ES-I3 (cell line): ENCODE measurements at regions not wholly inside any gene's neighbourhood (a gene's known extent, or its start where the extent isn't known, plus 50 kb on each side); places are given as distances from the start of the nearest gene placed in this dataset.

Source experiments
- H3K36me3 ChIP-seq: 2 replicates; pipeline ENCODE4 v1.6.1; 2013; ENCODE audit warnings: mild to moderate bottlenecking, low read length, control low read depth, moderate library complexity; ENCODE audit not compliant: insufficient read depth
- H3K4me1 ChIP-seq: 2 replicates; pipeline ENCODE4 v1.6.1; 2013; ENCODE audit warnings: mild to moderate bottlenecking, control low read depth, low read length; ENCODE audit not compliant: insufficient read depth
- H3K9ac ChIP-seq: 2 replicates; pipeline ENCODE4 v1.6.1; 2013; ENCODE audit warnings: low read depth, mild to moderate bottlenecking, low read length, moderate library complexity
- H3K9me3 ChIP-seq: 2 replicates; pipeline ENCODE4 v1.6.1; 2013; ENCODE audit warnings: mild to moderate bottlenecking, low read length, moderate library complexity; ENCODE audit not compliant: control insufficient read depth, insufficient read depth

DNA sequence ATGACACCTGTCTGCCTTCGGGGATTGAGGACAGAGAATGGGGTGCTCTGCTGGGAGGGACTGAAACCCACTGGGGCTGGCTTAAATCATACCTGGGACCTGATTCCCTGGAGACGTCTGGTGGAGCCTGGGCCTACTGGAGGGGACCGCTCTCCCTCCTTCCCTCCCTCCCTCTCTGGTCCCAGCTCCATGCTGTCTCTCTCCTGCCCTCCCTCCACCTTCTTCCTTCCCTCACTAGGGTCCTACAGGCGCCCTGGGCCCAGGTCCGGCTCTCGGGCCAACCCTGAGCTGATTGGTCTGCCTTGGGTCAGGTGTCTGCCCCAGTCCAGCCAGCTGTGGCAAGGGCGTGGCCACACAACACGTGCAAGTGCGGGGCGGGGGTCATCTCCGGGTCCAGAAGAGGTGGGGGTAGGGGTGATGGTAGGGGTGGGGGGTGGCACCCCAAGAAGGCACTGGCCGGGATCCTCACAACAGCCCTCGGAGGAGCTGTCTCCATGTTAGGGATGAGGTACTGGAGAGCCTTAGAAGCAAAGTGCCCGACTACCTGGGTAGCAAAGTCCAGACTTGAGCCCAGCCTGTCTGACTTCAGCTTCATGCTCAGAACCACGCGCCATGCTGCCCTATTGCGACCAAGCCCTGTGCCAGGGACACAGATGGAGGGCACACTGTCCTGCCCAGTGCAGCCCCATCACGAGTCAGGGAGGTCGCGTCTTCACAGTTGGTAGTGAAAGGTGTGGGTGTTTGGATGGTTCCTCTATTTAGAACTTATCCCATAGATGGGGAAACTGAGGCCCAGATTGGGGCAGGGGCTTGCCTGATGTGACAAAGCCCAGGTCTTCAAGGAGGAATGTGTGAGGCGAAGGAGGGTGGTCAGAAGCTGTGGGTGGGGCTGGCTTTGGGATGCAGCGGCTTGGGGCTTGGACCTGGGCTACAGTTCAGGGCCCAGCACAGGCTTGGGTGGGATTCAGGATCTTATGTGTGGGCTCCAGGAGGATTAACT lies 574.1 kb downstream of the PTPRU start:
- H3K36me3 ChIP-seq, result no peaks in the 10 kb centered on the region
- H3K4me1 ChIP-seq, result no peaks in the 10 kb centered on the region
- no peaks in the 10 kb centered on the region for H3K9me3 ChIP-seq
- H3K9ac ChIP-seq, result no peak overlapping the region

DNA sequence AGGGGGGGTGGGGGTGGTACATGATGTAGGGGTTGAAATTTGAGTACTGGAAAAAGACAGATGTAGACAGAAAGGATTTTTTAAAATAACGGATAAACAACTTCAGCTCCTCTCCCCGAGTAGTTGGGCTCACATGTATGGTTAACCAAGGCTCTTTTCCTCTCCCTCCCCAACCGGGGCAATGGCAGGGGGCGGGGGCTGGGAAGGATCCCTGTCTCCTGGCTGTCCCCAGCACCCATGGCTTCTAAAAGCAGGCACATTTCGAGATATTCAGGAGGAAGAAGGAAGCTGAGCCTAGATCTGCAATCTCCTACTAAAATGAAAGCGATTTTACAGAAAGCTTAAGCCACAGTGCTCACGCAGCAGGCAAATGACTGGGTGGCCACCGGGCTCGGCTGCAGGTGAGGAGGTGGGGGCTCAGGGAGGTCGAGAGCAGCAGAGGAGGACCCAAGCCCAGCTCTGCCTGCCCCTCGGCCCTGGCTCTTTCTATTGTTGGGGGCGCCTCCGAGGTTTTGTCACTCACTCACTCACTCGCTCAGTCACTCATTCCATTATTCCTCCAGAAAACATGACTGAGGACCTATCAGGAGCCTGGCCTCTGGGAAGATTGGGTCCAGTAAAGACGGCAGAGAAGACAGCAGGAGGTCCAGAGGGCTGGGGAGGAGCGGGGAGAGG lies 573.3 kb downstream of the PTPRU start:
- Histone ChIP-seq H3K36me3 (no peaks in the 10 kb centered on the region), H3K9ac (no peak overlapping the region), H3K4me1 (no peaks in the 10 kb centered on the region), H3K9me3 (no peaks in the 10 kb centered on the region)

DNA sequence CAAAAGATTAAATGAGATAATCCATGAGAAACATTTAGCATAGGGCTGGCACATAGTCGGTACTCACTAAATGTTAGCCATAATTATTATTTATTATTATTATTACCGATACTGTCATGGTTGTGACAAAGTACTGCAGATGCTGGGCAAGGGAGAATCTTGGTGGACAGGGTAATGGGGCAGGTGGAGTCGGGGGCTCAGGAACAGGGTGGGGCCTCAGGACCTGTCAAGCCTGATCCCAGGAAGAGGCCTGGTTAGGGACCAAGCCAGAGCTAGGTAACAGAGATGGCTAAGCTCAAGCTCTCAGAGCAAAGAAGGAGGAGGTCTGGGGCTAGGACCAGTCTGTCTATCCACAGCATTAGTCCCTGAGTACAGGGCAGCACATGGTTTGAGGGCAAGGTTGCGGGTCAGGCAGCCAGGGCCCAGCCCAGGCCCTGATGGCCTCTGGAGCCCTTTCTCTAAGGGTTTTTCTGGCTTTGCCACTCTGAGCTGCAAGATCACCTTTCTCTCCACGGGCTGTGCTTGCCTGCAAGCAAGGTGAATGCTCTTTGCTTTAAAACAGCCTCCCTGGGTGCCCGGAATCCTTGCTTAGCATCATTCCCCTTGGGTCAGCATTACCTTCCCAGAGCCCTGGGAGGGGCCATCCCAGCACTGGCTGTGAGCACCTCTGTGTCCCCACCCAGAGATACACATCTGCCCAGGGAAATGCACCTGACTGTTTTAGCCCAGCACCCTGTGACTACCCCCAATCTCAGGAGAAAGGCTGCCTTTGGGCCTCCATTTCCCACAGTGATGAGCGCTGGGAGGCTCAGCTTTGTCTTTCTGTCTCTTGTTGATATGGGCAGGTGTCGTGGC lies 572.0 kb downstream of the PTPRU start:
- Histone ChIP-seq H3K36me3 (no peaks in the 10 kb centered on the region), H3K9ac (no peak overlapping the region), H3K9me3 (no peaks in the 10 kb centered on the region), H3K4me1 (no peaks in the 10 kb centered on the region)

DNA sequence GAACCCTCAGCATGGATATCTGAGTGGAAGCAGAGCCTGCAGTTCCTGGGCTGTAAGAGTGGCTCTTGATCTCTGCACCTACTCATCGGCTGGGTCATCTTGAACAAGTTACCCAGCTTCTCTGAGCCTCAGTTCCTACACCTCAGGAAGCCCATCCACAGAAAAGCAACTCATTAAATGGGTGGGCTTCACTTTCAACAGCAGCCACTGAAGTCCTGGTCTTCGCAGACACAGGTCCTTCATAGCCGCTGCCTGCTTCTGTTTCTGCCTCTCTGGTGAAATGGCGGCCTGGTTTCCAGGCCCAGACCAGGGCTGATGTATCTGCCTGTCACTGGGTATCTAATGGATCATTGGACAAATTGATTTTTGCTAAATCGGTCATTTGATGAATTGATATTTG lies 571.4 kb downstream of the PTPRU start:
- Histone ChIP-seq H3K4me1 (no peaks in the 10 kb centered on the region), H3K9ac (no peak overlapping the region), H3K9me3 (no peaks in the 10 kb centered on the region), H3K36me3 (no peaks in the 10 kb centered on the region)

DNA sequence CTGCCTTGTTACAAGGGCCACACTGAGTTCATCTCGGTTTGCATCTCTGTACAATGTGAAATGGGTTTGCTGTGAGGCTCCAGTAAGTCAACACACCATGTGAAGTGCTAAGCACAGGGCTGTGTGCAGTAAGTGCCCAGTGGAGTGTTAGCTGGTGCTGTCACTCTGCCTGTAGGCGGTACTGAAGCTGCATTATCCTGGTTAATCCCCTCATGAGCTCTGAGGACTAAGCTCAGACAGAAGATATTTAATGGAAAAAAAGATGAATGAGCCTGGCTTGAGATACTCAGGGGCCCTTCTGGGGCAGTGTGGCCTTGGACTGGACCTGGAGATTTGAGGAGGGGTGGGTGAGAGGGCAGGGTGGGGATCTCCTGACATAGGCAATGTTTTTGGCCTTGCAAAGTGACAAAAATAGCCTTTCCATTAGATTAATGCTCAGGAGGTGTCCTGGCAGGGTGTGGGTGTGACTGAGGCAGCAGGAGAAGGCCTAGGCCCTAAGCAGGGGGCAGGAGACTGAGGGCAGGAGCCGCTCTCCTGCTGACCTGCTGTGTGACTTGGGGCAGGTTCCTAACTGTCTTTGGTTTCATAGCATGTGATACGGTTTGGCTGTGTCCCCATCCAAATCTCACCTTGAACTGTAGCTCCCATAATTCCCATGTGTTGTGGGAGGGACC lies 570.5 kb downstream of the PTPRU start:
- no peak overlapping the region for H3K9ac ChIP-seq
- H3K36me3 ChIP-seq, result no peaks in the 10 kb centered on the region
- no peaks in the 10 kb centered on the region for H3K4me1 ChIP-seq
- no peaks in the 10 kb centered on the region for H3K9me3 ChIP-seq

DNA sequence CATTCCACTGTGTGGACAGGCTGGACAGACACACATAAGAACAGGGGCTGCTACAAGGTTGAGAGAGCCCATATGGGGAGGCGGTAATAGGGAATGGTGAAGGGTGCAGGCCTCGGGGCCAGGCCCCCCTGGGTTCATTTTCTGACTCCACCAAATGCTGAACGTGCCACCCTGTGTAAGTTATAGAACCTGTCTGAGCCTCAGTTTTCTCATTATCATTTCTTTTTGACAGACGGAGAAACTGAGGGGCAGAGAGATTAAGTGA lies 569.5 kb downstream of the PTPRU start:
- Histone ChIP-seq H3K36me3 (no peaks in the 10 kb centered on the region), H3K9me3 (no peaks in the 10 kb centered on the region), H3K4me1 (no peaks in the 10 kb centered on the region), H3K9ac (no peak overlapping the region)

DNA sequence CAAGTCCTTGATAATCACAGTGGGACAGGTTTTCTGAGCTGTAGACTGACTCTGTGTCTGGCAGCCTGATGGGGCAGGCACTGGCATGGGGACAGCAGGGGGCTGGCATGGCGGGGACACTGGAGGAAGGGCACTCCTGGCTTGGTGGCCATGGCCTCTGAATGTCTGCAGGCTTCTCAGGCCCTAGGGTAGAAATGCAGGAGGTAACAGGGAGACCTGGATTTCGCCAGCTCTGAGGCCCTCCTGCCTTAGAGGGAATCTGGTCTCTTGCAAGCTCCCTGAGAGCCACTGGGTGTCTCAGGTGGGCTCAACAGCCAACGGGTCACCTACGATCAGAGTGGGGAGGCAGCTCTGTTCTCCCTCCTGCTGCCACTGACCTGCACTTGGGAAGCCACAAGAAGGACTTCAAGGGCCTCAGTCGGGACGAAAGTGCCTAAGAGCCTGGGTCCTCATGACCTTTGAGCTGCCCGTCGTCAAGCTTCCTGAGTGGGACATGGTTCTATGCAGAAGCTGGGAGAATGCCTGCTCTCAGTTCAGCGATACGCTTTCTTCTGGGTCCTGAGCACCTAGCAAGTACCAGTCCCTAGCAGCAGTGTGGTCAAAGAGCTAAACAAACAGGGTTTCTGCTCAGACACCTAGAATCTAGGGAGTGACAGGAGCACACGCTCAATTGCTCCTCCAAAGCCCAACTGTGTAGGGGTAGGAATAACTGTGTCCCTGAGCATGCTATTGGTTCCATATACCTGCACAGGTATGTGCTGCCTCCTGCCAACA lies 569.0 kb downstream of the PTPRU start:
- Histone ChIP-seq H3K4me1 (no peaks in the 10 kb centered on the region), H3K36me3 (no peaks in the 10 kb centered on the region), H3K9me3 (no peaks in the 10 kb centered on the region), H3K9ac (no peak overlapping the region)

DNA sequence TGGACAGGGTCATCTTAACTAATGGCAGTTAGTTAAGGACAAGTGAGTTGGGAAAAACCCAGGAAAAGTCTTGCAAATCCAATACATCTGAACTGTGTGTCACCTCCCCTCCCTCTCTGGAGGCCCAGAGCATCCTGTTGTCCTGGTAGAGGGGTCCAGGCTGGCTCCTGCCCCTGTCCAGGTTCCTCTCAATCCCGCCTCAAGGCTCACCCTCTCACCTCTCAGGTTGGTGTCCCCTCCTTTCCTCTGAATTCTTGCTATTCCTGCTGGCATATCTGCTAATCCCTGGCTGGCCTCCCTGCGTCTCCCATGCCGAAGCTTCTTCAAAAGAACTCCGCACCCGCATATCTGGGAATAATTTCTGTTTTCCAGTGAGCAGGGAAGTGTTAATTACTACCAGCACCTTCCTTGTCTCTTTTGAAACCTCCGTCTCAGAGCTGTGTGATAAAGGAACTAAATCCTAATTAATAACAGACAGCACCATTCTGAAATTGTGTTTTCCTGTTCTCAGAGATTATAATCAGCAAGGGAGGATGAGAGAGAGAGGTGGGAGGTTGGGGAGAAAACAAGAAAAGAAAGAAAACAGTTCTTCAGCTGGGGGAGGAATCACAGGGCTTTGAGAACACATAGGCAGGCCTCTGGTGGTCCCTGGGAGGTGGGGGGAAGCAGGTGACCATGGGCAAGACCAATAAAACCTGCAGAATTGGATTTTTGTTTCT lies 568.0 kb downstream of the PTPRU start:
- H3K36me3 ChIP-seq, result no peaks in the 10 kb centered on the region
- no peak overlapping the region for H3K9ac ChIP-seq
- H3K4me1 ChIP-seq, result no peaks in the 10 kb centered on the region
- H3K9me3 ChIP-seq, result no peaks in the 10 kb centered on the region

DNA sequence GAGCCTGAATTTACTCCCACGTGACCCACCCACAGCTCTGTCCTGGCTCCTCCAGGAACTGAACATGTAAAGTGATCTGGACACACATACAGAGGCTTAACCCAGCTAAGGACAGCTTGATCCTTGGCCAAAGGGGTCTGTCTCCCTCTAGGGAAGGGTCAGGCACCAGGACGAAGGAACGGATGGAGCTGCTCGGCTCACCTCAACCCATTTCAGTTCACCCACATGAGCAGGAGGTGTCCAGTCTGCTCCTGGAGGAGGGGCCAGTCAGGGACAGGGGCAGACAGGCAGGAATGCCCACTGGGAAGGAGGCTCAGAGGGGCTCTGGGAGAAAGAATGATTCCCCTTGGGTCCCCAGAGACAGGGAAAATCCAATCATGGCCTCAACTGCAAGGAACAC lies 567.2 kb downstream of the PTPRU start:
- H3K4me1 ChIP-seq, result no peaks in the 10 kb centered on the region
- H3K9me3 ChIP-seq, result no peaks in the 10 kb centered on the region
- no peaks in the 10 kb centered on the region for H3K36me3 ChIP-seq
- no peak overlapping the region for H3K9ac ChIP-seq

DNA sequence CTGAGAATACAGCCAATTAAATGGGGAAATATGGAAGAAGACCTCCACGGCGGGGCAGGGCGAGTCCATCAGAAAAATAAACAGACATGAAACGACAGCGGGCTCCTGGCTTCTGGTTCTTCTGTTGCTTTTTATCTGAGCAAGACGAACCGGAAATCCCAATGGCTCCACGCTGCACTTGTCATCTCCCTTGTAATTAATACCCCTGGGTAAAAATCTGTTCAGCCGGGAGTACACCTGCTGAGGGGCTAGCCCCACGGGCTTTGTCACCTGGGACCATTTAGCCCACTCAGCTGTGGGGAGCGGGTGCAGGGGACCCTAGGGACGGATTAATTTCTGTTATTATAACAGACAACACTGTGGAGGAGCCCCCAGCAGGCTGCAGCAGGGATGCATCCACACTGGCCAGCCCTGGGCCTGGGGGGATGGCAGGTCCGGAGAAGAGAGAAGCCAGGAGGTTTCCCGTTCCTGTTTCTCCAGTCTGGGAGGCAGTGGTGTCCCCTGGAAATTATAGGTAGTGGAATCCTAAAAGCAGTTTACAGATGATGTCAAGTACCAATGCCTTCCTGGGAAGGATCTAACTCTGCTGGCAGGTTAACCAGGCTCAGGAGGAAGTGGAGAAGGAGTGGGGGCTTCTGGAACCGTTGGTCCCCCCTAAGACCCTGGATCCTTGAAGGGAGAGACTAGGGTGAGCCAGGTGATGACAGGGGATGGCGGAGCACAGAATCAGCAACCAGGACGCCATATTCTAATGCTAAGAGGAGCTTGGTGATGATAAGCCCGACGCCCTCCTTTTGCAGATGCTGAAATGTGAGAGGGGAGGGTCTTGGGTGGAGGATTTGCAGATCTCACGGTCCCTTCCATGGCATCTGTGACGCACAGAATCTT lies 566.1 kb downstream of the PTPRU start:
- no peaks in the 10 kb centered on the region for H3K4me1 ChIP-seq
- no peak overlapping the region for H3K9ac ChIP-seq
- H3K9me3 ChIP-seq, result no peaks in the 10 kb centered on the region
- no peaks in the 10 kb centered on the region for H3K36me3 ChIP-seq

DNA sequence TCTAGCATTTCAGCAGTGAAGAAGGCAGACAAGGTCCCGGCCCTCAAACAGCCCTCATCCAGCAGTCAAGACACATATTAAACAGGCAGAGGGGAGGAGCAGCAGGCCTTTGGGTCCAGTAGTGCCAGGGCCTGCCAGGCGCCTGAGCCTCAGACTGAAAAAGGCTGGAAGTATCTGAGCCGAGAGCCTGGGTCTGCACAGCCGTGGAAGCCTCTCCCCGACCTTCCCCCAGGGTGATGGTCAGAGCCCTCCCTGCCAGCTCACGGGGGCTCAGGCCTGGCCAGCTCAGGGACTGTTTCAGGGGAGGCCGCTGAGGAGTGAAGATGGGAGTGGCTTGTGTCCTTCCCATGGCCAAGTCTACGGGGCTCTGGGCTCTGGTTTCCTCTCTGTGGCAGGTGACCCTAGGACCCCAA lies 565.2 kb downstream of the PTPRU start:
- no peaks in the 10 kb centered on the region for H3K9me3 ChIP-seq
- no peak overlapping the region for H3K9ac ChIP-seq
- H3K36me3 ChIP-seq, result no peaks in the 10 kb centered on the region
- H3K4me1 ChIP-seq, result no peaks in the 10 kb centered on the region

DNA sequence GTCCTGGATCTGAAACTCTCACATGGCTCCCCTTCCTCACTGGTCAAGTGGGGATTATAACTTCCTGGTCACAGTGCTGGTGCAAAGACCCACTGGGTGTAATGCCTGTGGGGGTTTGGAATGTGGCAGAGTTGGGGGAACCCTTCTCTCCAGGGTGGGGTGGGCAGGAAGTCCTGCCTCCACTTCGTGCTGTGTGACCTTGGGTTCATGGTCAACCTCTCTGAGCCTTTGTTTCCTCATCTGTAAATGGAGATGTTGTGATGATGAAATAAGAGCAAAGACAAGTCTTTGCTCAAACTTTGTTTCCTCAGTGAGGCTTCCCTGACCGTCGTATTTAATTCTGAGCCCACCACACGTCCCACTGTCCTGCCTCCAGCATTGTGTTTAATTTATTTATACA lies 564.7 kb downstream of the PTPRU start:
- Histone ChIP-seq H3K9ac (no peak overlapping the region), H3K4me1 (no peaks in the 10 kb centered on the region), H3K9me3 (no peaks in the 10 kb centered on the region), H3K36me3 (no peaks in the 10 kb centered on the region)
